Liver (tissue), 3 donors: ENCODE measurements at regions not wholly inside any gene's neighbourhood (a gene's known extent, or its start where the extent isn't known, plus 50 kb on each side); places are given as distances from the start of the nearest gene placed in this dataset.

Experiments
- EGR1 ChIP-seq, 2 donors: IDR thresholded peaks; 2 replicates each; pipeline ENCODE4 v1.6.1; 2016 to 2018; ENCODE audit warnings: antibody characterized with exemption in 2 of 2, low read depth in 2 of 2
- GABPA ChIP-seq, 2 donors: IDR thresholded peaks in 1 of 2; conservative IDR thresholded peaks in 1 of 2; 2 replicates each; pipeline ENCODE4 v1.6.1; 2016; ENCODE audit warnings: antibody characterized with exemption in 2 of 2, mild to moderate bottlenecking in 1 of 2, moderate library complexity in 1 of 2
- HNF4A ChIP-seq, 2 donors: conservative IDR thresholded peaks; 2 replicates each; pipeline ENCODE4 v1.6.1; 2016; ENCODE audit warnings: antibody characterized with exemption in 2 of 2, mild to moderate bottlenecking in 2 of 2
- JUND ChIP-seq, 2 donors: IDR thresholded peaks; 2 replicates each; pipeline ENCODE4 v1.6.1; 2016; ENCODE audit warnings: antibody characterized with exemption in 2 of 2
- NR2F2 ChIP-seq: IDR thresholded peaks from 2 replicates; pipeline ENCODE4 v1.6.1; 2016; ENCODE audit warnings: antibody characterized with exemption
- RAD21 ChIP-seq, 2 donors: IDR thresholded peaks; 2 replicates each; pipeline ENCODE4 v1.6.1; 2016; ENCODE audit warnings: antibody characterized with exemption in 2 of 2, mild to moderate bottlenecking in 2 of 2
- REST ChIP-seq: IDR thresholded peaks from 2 replicates; pipeline ENCODE4 v1.6.1; 2016; ENCODE audit warnings: antibody characterized with exemption, mild to moderate bottlenecking
- RXRA ChIP-seq, 2 donors: IDR thresholded peaks; 2 replicates each; pipeline ENCODE4 v1.6.1; 2017 to 2018; ENCODE audit warnings: antibody characterized with exemption in 2 of 2, mild to moderate bottlenecking in 1 of 2
- TAF1 ChIP-seq: conservative IDR thresholded peaks from 2 replicates; pipeline ENCODE4 v1.6.1; 2016; ENCODE audit warnings: antibody characterized with exemption, mild to moderate bottlenecking
- YY1 ChIP-seq: IDR thresholded peaks from 2 replicates; pipeline ENCODE4 v1.6.1; 2016; ENCODE audit warnings: antibody characterized with exemption, mild to moderate bottlenecking
- TF ChIP-seq, protein P1 (sequence below): fragments of 150-350 bp; IDR thresholded peaks from 2 replicates; pipeline ENCODE4 v1.5.1; 2017; ENCODE audit warnings: improper control_type of control experiment, low read depth, low read length; ENCODE audit not compliant: missing input control
- TF ChIP-seq, protein P2 (sequence below): IDR thresholded peaks from 2 replicates; pipeline ENCODE4 v1.6.1; 2016; ENCODE audit warnings: antibody characterized with exemption
- TF ChIP-seq, protein P3 (sequence below): IDR thresholded peaks from 2 replicates; pipeline ENCODE4 v1.6.1; 2016; ENCODE audit warnings: antibody characterized with exemption
- TF ChIP-seq, protein P4 (sequence below): IDR thresholded peaks from 2 replicates; pipeline ENCODE4 v1.6.1; 2016; ENCODE audit warnings: antibody characterized with exemption
- donor health status: healthy.
- donor health status: healthy.

DNA sequence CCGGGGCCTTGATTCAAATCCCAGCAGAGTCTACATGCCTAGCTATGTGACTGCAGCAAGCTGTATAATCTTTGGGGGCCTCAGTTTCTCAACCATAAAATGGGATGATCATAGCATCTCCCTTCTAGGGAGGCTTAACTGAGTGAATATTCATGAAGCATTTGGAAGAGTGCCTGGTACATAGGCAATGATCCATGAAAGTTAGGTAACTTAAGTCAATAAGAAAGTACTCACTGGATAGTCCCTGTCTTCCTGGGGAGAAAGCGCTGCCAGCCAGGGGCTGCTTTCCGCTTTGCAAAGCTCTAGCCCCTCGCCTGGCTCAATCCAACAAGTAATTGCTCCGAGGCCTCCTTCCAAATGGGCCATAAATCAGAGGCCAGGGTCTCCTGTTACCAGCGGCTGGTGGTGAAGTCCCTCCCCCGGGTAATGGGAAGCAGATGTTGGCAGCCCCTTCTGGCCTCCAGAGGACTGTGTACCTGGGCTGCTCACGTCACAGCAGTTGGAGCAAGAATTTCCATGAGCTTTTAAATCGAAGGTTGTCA is 521.9 kb upstream of the PROK2 start:
- TF ChIP-seq, protein P1, sequence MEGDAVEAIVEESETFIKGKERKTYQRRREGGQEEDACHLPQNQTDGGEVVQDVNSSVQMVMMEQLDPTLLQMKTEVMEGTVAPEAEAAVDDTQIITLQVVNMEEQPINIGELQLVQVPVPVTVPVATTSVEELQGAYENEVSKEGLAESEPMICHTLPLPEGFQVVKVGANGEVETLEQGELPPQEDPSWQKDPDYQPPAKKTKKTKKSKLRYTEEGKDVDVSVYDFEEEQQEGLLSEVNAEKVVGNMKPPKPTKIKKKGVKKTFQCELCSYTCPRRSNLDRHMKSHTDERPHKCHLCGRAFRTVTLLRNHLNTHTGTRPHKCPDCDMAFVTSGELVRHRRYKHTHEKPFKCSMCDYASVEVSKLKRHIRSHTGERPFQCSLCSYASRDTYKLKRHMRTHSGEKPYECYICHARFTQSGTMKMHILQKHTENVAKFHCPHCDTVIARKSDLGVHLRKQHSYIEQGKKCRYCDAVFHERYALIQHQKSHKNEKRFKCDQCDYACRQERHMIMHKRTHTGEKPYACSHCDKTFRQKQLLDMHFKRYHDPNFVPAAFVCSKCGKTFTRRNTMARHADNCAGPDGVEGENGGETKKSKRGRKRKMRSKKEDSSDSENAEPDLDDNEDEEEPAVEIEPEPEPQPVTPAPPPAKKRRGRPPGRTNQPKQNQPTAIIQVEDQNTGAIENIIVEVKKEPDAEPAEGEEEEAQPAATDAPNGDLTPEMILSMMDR = no peak
- TF ChIP-seq, protein P2, sequence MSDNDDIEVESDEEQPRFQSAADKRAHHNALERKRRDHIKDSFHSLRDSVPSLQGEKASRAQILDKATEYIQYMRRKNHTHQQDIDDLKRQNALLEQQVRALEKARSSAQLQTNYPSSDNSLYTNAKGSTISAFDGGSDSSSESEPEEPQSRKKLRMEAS = peak; percentile 43
- TF ChIP-seq YY1 (peak; percentile 49), REST (peak; percentile 80), RAD21 (IDR thresholded peaks at IDR 0.05) (peak; percentile 50 to 64), EGR1 (IDR thresholded peaks at IDR 0.05; ENCODE audit: low read depth in 2 of 2) (peak in 1 of 2 donors; percentile 88), NR2F2 (peak; percentile 20), JUND (IDR thresholded peaks at IDR 0.05) (peak; percentile 42 to 74), GABPA (IDR thresholded peaks at IDR 0.05 in 1 of 2, conservative IDR thresholded peaks at IDR 0.05 in 1 of 2) (peak in 1 of 2 donors; percentile 29), TAF1 (peak; percentile 63), RXRA (IDR thresholded peaks at IDR 0.05) (peak; percentile 63 to 73), HNF4A (conservative IDR thresholded peaks at IDR 0.05) (peak; percentile 54 to 61)
- TF ChIP-seq, protein P3, sequence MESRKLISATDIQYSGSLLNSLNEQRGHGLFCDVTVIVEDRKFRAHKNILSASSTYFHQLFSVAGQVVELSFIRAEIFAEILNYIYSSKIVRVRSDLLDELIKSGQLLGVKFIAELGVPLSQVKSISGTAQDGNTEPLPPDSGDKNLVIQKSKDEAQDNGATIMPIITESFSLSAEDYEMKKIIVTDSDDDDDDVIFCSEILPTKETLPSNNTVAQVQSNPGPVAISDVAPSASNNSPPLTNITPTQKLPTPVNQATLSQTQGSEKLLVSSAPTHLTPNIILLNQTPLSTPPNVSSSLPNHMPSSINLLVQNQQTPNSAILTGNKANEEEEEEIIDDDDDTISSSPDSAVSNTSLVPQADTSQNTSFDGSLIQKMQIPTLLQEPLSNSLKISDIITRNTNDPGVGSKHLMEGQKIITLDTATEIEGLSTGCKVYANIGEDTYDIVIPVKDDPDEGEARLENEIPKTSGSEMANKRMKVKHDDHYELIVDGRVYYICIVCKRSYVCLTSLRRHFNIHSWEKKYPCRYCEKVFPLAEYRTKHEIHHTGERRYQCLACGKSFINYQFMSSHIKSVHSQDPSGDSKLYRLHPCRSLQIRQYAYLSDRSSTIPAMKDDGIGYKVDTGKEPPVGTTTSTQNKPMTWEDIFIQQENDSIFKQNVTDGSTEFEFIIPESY = peak; percentile 46
- TF ChIP-seq, protein P4, sequence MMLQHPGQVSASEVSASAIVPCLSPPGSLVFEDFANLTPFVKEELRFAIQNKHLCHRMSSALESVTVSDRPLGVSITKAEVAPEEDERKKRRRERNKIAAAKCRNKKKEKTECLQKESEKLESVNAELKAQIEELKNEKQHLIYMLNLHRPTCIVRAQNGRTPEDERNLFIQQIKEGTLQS = peak; percentile 34
